Inflammatory macrophage (primary cell): ENCODE measurements at regions not wholly inside any gene's neighbourhood (a gene's known extent, or its start where the extent isn't known, plus 50 kb on each side); places are given as distances from the start of the nearest gene placed in this dataset.

Experiments
- DNase-seq, 2 donors: peaks; one replicate each; pipeline ENCODE4 v3.0.0-alpha.2; 2020 to 2022

DNA sequence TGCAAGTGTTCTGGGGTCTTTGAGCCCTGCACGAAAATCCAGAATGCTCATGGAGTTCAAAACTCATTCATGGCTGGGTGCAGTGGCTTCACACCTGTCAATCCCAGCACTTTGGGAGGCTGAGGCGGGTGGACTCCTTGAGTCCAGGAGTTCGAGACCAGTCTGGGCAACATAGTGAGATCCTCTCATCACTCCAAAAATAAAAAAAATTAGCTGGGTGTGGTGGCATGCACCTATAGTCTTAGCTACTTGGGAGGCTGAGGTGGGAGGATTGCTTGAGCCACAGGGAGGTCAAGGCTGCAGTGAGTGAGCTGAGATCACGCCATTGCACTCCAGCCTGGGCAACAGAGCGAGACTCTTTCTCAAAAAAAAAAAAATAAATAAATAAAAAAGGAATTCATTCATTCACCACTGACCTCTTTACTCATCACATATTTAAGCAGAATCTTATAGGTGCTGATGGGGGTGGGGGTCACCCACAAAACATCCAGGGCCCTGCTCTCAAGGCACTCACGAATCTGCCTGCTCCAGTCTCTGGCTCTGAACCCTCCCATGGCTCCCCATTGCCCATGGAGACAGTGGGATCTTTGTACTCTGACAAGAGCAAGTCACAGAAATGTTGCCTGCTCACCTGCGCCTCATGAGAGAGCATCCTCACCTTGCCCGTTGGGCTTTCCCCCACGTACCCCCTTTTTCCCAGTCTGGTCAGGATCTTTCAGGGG, 76.7 kb upstream of the IER5L start:
- DNase-seq = no peak

DNA sequence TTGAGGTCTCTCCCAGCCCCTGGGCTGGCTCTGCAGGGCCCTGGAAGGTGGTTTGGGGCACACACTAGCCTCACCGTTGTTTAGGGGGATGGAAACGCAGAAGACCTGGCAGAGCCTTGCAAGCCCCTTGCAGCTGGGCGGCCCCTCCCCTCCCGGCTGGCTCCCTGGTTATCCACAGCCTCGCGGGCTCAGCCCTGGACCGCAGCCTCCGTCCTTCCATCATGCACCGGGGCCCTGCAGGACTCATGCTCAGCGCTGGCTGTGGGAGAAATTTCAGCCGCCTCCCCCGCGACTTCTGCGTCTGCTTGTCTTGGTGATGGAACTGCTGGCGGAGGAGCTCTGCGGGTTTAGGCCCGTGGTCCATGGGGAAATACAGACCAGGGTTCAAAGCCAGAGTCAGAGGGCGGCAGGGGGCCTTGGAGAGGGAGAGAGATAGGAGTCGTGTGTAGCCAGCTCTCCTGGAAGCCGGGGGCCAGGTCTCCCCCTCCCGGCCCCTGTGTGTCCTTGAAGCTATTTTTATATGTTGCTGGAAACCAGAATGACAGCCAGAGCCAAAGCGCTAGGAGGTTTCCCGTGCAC, 75.8 kb upstream of the IER5L start:
- no peak for DNase-seq

DNA sequence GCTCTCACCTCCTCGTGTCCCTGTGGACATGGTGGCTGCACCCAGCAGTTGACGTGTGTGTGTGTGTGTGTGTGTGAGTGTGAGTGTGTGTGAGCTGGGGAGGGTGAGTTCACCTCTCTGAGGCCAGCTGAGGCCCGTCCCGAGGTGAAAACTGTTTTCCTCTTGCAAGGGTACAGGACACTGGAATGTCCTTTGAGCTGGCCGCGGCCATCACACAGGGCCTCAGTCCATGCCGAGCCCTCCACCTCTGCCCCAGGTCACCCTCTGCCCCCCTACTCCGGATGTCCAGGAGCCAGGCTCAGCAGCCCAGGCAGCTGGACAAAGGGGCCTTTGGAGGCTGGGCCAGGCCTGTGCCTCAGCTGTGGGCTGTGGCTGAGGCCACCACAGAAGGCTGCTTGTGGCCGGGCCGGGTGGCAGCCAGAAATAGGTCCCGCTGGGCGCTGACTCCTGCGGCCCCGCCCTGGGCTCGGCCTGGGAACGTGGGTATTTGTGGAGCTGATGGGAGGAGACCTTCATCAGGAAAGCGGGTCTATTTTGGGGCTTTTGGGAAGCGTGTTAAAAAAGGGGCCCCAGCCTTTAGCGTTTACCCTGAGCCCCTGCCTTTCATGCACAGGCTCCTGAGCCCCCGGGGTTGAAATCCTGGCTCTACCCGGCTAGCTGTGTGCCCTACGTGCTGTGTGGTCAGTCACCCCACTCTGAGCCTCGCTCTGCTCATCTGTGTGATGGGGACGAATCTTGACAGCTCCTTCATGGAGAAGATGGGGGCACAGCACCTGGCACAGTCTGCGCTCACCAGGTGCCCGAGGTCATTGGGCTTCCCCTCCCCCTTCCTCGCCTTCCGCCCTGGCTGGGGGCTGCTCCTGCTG, 75.1 kb upstream of the IER5L start:
- no peak for DNase-seq

- peak; percentile 19 to 22 for DNase-seq
These were observed 72.7 kb upstream of the IER5L start for GRCh38 chr9:129250786-129251185.

- no peak for DNase-seq
These were observed 69.5 kb upstream of the IER5L start for GRCh38 chr9:129247285-129248153.

DNA sequence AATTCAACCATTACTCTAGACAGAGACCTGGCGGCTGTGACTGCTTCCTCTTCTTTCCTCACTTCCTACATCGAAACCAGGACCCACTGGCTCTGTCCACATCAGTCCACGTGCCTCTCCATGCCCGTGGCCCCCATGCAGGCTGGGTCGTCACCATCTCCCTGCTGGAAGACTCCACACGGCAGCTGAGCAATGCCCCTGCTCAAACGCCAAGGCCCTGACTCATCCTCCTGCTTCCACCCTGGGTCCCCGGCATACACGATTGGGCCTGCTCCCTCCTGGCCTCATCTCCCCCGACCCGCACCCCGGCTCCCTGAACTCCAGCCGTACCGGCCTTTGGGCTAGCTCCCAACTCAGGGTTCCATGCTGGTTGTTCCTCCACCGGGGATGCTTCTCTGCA, 67.2 kb upstream of the IER5L start:
- peak; percentile 27 to 34 for DNase-seq

GRCh38 chr9:129242971-129243561, 65.0 kb upstream of the IER5L start:
- DNase-seq = no peak

DNA sequence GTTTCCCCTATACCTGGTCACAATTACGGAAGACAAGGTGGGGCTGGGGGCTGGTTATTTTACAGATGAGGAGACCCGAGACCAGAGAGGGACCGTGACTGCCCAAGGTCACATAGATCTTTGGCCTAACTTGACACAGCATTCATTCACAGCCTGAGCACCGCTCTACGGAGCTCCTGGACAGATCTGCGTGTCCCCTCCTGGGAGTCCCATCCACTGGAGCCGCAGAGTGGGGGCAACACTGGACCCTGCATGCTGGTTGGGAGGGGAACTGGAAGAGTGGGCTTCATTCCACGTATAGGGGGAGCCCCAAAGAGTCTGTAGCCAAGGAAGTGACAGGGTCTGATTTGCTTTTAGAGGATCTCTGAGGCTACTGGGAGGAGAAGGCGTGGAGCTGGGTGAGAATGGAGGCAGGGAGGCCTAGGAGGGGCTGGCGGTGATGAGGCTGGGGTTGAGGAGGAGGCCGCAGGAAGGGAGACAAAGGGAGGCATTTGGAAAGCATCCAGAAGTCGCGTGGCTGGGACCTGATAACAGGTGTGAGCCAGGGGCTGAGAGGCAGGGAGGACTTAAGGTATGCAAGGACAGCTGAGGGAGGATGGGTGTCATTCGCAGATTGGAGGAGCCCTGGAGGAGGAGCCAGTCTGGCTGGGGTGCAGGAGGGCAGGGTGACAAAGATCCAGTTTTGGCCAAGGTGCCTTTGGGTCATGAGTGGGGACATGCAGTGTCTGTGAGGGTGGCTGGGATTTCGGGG, 64.3 kb upstream of the IER5L start:
- DNase-seq = no peak

GRCh38 chr9:129241725-129242124, 63.7 kb upstream of the IER5L start:
- no peak for DNase-seq

DNA sequence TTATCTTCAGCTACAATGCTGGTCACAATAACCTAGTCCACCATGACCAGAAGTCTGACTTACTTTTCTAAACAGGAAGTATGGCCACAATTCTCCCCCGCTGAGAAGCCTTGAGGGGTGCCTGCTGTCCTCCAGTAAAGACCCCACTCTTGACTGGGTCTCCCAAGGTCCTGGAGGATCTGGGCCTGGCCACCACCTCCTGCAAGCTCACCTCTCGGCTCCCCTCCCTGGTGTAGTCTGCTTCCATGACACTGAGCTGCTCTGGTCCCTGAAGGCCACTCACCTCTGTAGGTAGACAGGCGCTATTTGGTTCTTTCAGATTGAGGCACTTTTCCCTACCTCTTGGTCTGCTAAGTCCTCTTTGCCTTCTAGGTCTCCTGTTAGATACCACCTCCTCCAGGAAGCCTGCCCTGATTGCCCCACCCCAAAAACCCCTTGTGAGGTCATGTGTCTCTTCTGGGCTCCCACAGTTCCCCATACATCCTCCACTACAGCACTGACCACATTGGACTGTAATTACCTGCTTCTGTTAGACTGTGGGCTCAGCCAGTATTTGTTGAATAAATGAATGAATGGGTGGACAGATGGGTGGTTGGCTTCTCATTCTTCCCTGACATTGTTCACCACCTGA, 62.6 kb upstream of the IER5L start:
- no peak for DNase-seq

- no peak for DNase-seq
These were observed 62.0 kb upstream of the IER5L start for GRCh38 chr9:129239946-129240490.

- no peak for DNase-seq
These were observed 59.7 kb upstream of the IER5L start for GRCh38 chr9:129237803-129238202.

- DNase-seq = peak; percentile 28 to 51
These were observed 59.1 kb upstream of the IER5L start for GRCh38 chr9:129237164-129237611.

GRCh38 chr9:129236441-129237145, 58.5 kb upstream of the IER5L start:
- DNase-seq = no peak

- DNase-seq = no peak
These were observed 57.9 kb upstream of the IER5L start for GRCh38 chr9:129235931-129236331.

DNA sequence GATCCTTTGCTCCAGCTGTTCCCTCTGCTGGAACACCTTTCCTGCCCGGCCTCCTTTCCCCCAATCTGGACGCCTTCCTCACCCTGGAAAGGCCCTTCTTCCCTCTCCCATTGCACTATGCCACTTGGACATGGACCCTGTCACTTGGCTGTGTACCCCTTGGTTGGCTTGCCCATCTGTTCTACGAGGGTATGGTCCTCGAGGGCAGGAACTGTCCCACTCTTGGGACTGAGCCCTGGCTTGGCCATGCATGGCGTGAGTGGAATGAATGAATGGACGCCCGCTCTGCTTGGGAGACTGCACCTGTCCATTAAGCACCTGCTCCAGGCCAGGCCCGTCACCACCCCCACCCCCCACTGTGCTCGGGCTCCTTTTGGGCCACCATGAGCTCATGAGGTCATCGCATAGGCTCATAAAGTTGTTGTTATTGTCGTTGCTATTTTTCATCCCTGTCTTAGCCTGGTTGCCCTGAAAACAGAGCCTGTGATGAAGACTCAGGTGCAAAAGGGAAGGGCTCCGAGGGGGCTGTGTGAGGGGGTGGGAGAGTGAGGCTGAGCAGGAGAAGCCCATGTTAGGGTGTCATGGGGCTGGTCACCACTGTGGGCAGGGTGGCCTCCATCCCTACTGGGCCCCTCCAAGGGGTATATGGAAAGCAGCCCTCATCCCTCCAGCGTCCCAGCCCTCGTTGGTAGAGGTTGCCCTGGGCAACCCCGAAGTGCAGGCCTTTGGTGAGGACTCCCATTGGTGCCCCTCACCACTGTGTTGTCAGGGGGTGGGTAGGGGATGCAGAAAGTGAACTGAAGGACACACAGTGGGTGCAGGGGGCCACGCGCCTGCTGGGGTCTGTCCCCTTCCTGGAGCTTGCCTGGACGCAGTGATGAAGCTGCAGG, 57.2 kb upstream of the IER5L start:
- no peak for DNase-seq

DNA sequence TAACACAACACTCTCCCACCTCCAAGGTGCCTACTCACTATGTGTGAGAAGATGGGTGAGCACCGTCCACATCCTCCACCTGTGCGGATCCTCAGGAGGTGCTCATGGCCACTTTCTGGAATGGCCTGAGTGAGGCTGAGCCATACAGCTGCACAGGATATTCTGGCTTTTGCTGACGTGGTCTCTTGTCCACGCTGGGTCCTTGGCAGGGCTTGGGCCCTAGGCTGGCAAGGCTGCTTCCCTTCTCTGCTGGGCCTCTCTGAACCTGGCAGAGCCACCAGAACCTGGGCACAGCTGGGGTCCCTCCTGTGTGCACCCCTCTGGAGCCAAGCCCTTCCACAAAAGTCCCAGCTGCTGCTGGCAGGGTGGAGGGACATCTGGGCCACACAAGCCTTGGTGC, 56.4 kb upstream of the IER5L start:
- DNase-seq = no peak

DNA sequence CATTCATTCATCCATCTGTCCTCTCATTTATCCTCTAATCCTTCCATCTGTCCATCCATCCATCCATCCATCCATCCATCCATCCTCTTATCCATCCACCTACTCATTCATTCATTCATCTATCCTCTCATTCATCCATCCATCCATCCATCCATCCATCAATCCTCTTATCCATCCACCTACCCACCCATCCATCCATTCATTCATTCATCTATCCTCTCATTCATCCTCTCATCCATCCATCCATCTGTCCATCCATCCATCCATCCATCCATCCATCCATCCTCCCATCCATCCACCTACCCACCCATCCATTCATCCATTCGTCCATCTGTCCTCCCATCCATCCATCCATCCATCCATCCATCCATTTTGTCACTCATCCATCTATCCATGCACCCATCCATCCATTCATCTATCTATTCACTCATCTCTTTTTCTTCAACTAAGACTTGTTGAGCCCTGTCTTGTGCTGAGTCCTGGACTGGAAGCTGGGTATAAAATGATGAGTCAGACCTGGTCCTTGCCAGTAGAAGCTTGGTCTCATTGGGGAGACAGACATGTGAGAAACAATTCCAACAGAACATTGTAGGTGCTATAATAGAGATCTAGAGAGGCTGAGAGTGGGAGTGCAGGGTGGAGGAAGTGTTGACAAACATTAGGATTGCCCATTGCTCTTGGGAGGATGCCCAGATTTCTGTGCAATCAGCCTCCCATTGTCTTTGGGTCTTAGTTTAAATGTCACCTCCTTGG, 55.0 kb upstream of the IER5L start:
- peak; percentile 52 to 56 for DNase-seq
